ENCODE measurements at regions not wholly inside any gene's neighbourhood (a gene's known extent, or its start where the extent isn't known, plus 50 kb on each side); places are given as distances from the start of the nearest gene placed in this dataset.

- H4K20me1 ChIP-seq (replicated peaks; ENCODE audit: control insufficient read depth, extremely low read depth, insufficient read depth, low read length), result no peaks in the 10 kb centered on the region
- intact Hi-C loops (cut with micrococcal nuclease) (no loop called here), dilution Hi-C loops (cut with MboI; ENCODE audit: extremely low pct_ligation_motif_present, low sequenced_read_pairs) (no loop called here)
- H3K4me3 ChIP-seq (replicated peaks in 1 of 3; ENCODE audit: insufficient read depth in 1 of 3, low read depth in 1 of 3, low read length in 3 of 3), result no peak overlapping the region
- H3K9ac ChIP-seq (replicated peaks; ENCODE audit: extremely low read depth, insufficient read depth, low read length), result no peak overlapping the region
- TF ChIP-seq CTCF (IDR thresholded peaks at IDR 0.05; ENCODE audit: extremely low read depth in 1 of 2, insufficient read depth in 1 of 2, low read depth in 1 of 2, low read length in 2 of 2) (no peak), EZH2 (IDR thresholded peaks at IDR 0.05; ENCODE audit: borderline replicate concordance, low read depth, low read length, severe bottlenecking) (peak; percentile 28)
- ChIA-PET CTCF (interaction anchor here (1.1 kb wide), 1 partner anchor 742 kb away, joined by 4 read pairs; no protein-coding TSS in a partner anchor), POLR2A (no interaction called here)
- DNase-seq (ENCODE audit: low read depth, low spot score), result no peak
- no TSS peak for BruUV-seq (replicated peaks)
- no peaks in the 10 kb centered on the region for H3K79me2 ChIP-seq (ENCODE audit: control insufficient read depth, insufficient read depth, low read length)
- no peaks in the 10 kb centered on the region for H3K36me3 ChIP-seq (ENCODE audit: control insufficient read depth in 2 of 2, extremely low read depth in 1 of 2, insufficient read depth in 2 of 2, low read length in 2 of 2)
- no peaks in the 10 kb centered on the region for H3K9me3 ChIP-seq (replicated peaks; ENCODE audit: control insufficient read depth, insufficient read depth, low read length)
- H3K27me3 ChIP-seq (ENCODE audit: control insufficient read depth in 2 of 2, insufficient read depth in 2 of 2, low read length in 2 of 2), result peaks cover 15 to 29% of the 10 kb centered on the region in 2 experiments
- no peak overlapping the region for H2AFZ ChIP-seq (ENCODE audit: low read depth, low read length)
- H3K4me2 ChIP-seq (ENCODE audit: insufficient read depth, low read length), result no peak overlapping the region
- no peak for FAIRE-seq
- no peak overlapping the region for H3K27ac ChIP-seq (ENCODE audit: insufficient read depth, low read depth, low read length)
- H3K9me1 ChIP-seq (replicated peaks; ENCODE audit: control insufficient read depth, extremely low read depth, insufficient read depth, low read length), result no peaks in the 10 kb centered on the region
- no peaks in the 10 kb centered on the region for H3K4me1 ChIP-seq (ENCODE audit: control insufficient read depth, extremely low read depth, insufficient read depth, low read length)
These were observed 156.4 kb upstream of the ZC3H12A start for GRCh38 chr1:37317870-37318467.

GRCh38 chr1:37318490-37318889 lies 155.9 kb upstream of the ZC3H12A start:
- Histone ChIP-seq H3K4me3 (replicated peaks in 1 of 3; ENCODE audit: insufficient read depth in 1 of 3, low read depth in 1 of 3, low read length in 3 of 3) (no peak overlapping the region), H3K36me3 (ENCODE audit: control insufficient read depth in 2 of 2, extremely low read depth in 1 of 2, insufficient read depth in 2 of 2, low read length in 2 of 2) (no peaks in the 10 kb centered on the region), H3K9me1 (replicated peaks; ENCODE audit: control insufficient read depth, extremely low read depth, insufficient read depth, low read length) (no peaks in the 10 kb centered on the region), H3K27ac (ENCODE audit: insufficient read depth, low read depth, low read length) (no peak overlapping the region), H3K4me1 (ENCODE audit: control insufficient read depth, extremely low read depth, insufficient read depth, low read length) (no peaks in the 10 kb centered on the region), H3K9me3 (replicated peaks; ENCODE audit: control insufficient read depth, insufficient read depth, low read length) (no peaks in the 10 kb centered on the region), H3K4me2 (ENCODE audit: insufficient read depth, low read length) (no peak overlapping the region), H3K79me2 (ENCODE audit: control insufficient read depth, insufficient read depth, low read length) (no peaks in the 10 kb centered on the region), H3K9ac (replicated peaks; ENCODE audit: extremely low read depth, insufficient read depth, low read length) (no peak overlapping the region), H2AFZ (ENCODE audit: low read depth, low read length) (no peak overlapping the region), H3K27me3 (ENCODE audit: control insufficient read depth in 2 of 2, insufficient read depth in 2 of 2, low read length in 2 of 2) (peaks cover 15 to 29% of the 10 kb centered on the region in 2 experiments), H4K20me1 (replicated peaks; ENCODE audit: control insufficient read depth, extremely low read depth, insufficient read depth, low read length) (no peaks in the 10 kb centered on the region)
- TF ChIP-seq, protein P1, sequence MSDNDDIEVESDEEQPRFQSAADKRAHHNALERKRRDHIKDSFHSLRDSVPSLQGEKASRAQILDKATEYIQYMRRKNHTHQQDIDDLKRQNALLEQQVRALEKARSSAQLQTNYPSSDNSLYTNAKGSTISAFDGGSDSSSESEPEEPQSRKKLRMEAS (IDR thresholded peaks at IDR 0.05; ENCODE audit: insufficient read depth, insufficient read length), result no peak
- TF ChIP-seq GATA2 (IDR thresholded peaks at IDR 0.05; ENCODE audit: insufficient read depth, insufficient read length, low read depth, low read length) (no peak), JUN (IDR thresholded peaks at IDR 0.05; ENCODE audit: borderline replicate concordance, insufficient read depth, insufficient read length, low read depth) (no peak), MYC (IDR thresholded peaks at IDR 0.05; ENCODE audit: low read depth, low read length) (no peak), POLR2AphosphoS5 (IDR thresholded peaks at IDR 0.05; ENCODE audit: insufficient read depth, low read depth, low read length) (no peak), CTCF (IDR thresholded peaks at IDR 0.05; ENCODE audit: extremely low read depth in 1 of 2, insufficient read depth in 1 of 2, low read depth in 1 of 2, low read length in 2 of 2) (no peak), EZH2 (IDR thresholded peaks at IDR 0.05; ENCODE audit: borderline replicate concordance, low read depth, low read length, severe bottlenecking) (no peak), FOS (IDR thresholded peaks at IDR 0.05; ENCODE audit: borderline replicate concordance, insufficient read depth, low read length) (no peak), POLR2A (IDR thresholded peaks at IDR 0.05; ENCODE audit: low read depth, low read length) (no peak)
- DNase-seq (ENCODE audit: low read depth, low spot score) (no peak), FAIRE-seq (no peak)
- POLR2A ChIA-PET, result no interaction called here
- CTCF ChIA-PET, result no interaction called here
- no TSS peak for BruUV-seq (replicated peaks)
- intact Hi-C loops (cut with micrococcal nuclease), result no loop called here
- dilution Hi-C loops (cut with MboI; ENCODE audit: extremely low pct_ligation_motif_present, low sequenced_read_pairs), result no loop called here

Measured in endothelial cell of umbilical vein (primary cell).